Neuron (in vitro differentiated cells): ENCODE measurements at regions not wholly inside any gene's neighbourhood (a gene's known extent, or its start where the extent isn't known, plus 50 kb on each side); places are given as distances from the start of the nearest gene placed in this dataset.

Experiments
- H2AFZ ChIP-seq: one replicate; pipeline ENCODE4 v1.6.1; 2013; ENCODE audit warnings: low read depth, mild to moderate bottlenecking, inconsistent platforms, low read length, moderate library complexity
- H3K27me3 ChIP-seq: one replicate; pipeline ENCODE4 v1.6.1; 2013; ENCODE audit warnings: low read length; ENCODE audit not compliant: insufficient read depth
- H3K36me3 ChIP-seq: one replicate; pipeline ENCODE4 v1.6.1; 2013; ENCODE audit warnings: low read length; ENCODE audit not compliant: insufficient read depth
- H3K4me1 ChIP-seq: one replicate; pipeline ENCODE4 v1.6.1; 2013; ENCODE audit warnings: low read length; ENCODE audit not compliant: insufficient read depth
- H3K4me3 ChIP-seq: 2 replicates; pipeline ENCODE4 v1.5.1; 2013; ENCODE audit warnings: mild to moderate bottlenecking, low read length, moderate library complexity
- H3K9me3 ChIP-seq: one replicate; pipeline ENCODE4 v1.6.1; 2013; ENCODE audit warnings: low read length

GRCh38 chr9:26262421-26263107 lies 584.3 kb upstream of the TUSC1 start:
- H3K27me3 ChIP-seq, result no peaks in the 10 kb centered on the region
- peaks cover 3% of the 10 kb centered on the region for H3K4me1 ChIP-seq
- no peak overlapping the region for H3K4me3 ChIP-seq
- no peaks in the 10 kb centered on the region for H3K9me3 ChIP-seq
- H2AFZ ChIP-seq, result no peak overlapping the region
- H3K36me3 ChIP-seq, result no peaks in the 10 kb centered on the region

GRCh38 chr9:26261503-26262330 lies 583.5 kb upstream of the TUSC1 start:
- Histone ChIP-seq H3K27me3 (no peaks in the 10 kb centered on the region), H3K4me1 (peaks cover 3% of the 10 kb centered on the region), H3K9me3 (no peaks in the 10 kb centered on the region), H2AFZ (no peak overlapping the region), H3K36me3 (no peaks in the 10 kb centered on the region), H3K4me3 (no peak overlapping the region)

GRCh38 chr9:26260238-26260637 lies 582.0 kb upstream of the TUSC1 start:
- no peaks in the 10 kb centered on the region for H3K9me3 ChIP-seq
- H3K4me3 ChIP-seq, result no peak overlapping the region
- H3K4me1 ChIP-seq, result no peaks in the 10 kb centered on the region
- H2AFZ ChIP-seq, result no peak overlapping the region
- no peaks in the 10 kb centered on the region for H3K27me3 ChIP-seq
- no peaks in the 10 kb centered on the region for H3K36me3 ChIP-seq

GRCh38 chr9:26247861-26248260 lies 569.6 kb upstream of the TUSC1 start:
- H3K27me3 ChIP-seq, result no peaks in the 10 kb centered on the region
- H3K36me3 ChIP-seq, result no peaks in the 10 kb centered on the region
- no peaks in the 10 kb centered on the region for H3K4me1 ChIP-seq
- H2AFZ ChIP-seq, result no peak overlapping the region
- H3K9me3 ChIP-seq, result no peaks in the 10 kb centered on the region
- H3K4me3 ChIP-seq, result no peak overlapping the region

- no peaks in the 10 kb centered on the region for H3K4me1 ChIP-seq
- no peak overlapping the region for H2AFZ ChIP-seq
- H3K27me3 ChIP-seq, result no peaks in the 10 kb centered on the region
- H3K36me3 ChIP-seq, result no peaks in the 10 kb centered on the region
- no peak overlapping the region for H3K4me3 ChIP-seq
- no peaks in the 10 kb centered on the region for H3K9me3 ChIP-seq
Observed at GRCh38 chr9:26244661-26245451, 566.6 kb upstream of the TUSC1 start.

- H3K9me3 ChIP-seq, result no peaks in the 10 kb centered on the region
- no peak overlapping the region for H3K4me3 ChIP-seq
- no peaks in the 10 kb centered on the region for H3K4me1 ChIP-seq
- no peaks in the 10 kb centered on the region for H3K27me3 ChIP-seq
- H3K36me3 ChIP-seq, result no peaks in the 10 kb centered on the region
- no peak overlapping the region for H2AFZ ChIP-seq
Observed at GRCh38 chr9:26243726-26244125, 565.5 kb upstream of the TUSC1 start.

GRCh38 chr9:26243029-26243697 lies 564.9 kb upstream of the TUSC1 start:
- H3K4me1 ChIP-seq, result no peaks in the 10 kb centered on the region
- H3K4me3 ChIP-seq, result no peak overlapping the region
- H3K36me3 ChIP-seq, result no peaks in the 10 kb centered on the region
- no peaks in the 10 kb centered on the region for H3K9me3 ChIP-seq
- H2AFZ ChIP-seq, result no peak overlapping the region
- no peaks in the 10 kb centered on the region for H3K27me3 ChIP-seq

GRCh38 chr9:26240020-26240419 lies 561.8 kb upstream of the TUSC1 start:
- H3K27me3 ChIP-seq, result no peaks in the 10 kb centered on the region
- H2AFZ ChIP-seq, result no peak overlapping the region
- H3K36me3 ChIP-seq, result no peaks in the 10 kb centered on the region
- no peaks in the 10 kb centered on the region for H3K4me1 ChIP-seq
- H3K4me3 ChIP-seq, result no peak overlapping the region
- H3K9me3 ChIP-seq, result no peaks in the 10 kb centered on the region

GRCh38 chr9:26237256-26237655 lies 559.0 kb upstream of the TUSC1 start:
- no peaks in the 10 kb centered on the region for H3K27me3 ChIP-seq
- no peaks in the 10 kb centered on the region for H3K36me3 ChIP-seq
- H2AFZ ChIP-seq, result no peak overlapping the region
- H3K9me3 ChIP-seq, result no peaks in the 10 kb centered on the region
- no peaks in the 10 kb centered on the region for H3K4me1 ChIP-seq
- no peak overlapping the region for H3K4me3 ChIP-seq

- Histone ChIP-seq H3K36me3 (no peaks in the 10 kb centered on the region), H3K9me3 (no peaks in the 10 kb centered on the region), H3K4me3 (no peak overlapping the region), H2AFZ (no peak overlapping the region), H3K4me1 (no peaks in the 10 kb centered on the region), H3K27me3 (no peaks in the 10 kb centered on the region)
Observed at GRCh38 chr9:26234865-26235264, 556.6 kb upstream of the TUSC1 start.

GRCh38 chr9:26231391-26231790 lies 553.1 kb upstream of the TUSC1 start:
- H3K27me3 ChIP-seq, result no peaks in the 10 kb centered on the region
- no peak overlapping the region for H3K4me3 ChIP-seq
- no peak overlapping the region for H2AFZ ChIP-seq
- H3K4me1 ChIP-seq, result no peaks in the 10 kb centered on the region
- no peaks in the 10 kb centered on the region for H3K9me3 ChIP-seq
- no peaks in the 10 kb centered on the region for H3K36me3 ChIP-seq

- no peaks in the 10 kb centered on the region for H3K4me1 ChIP-seq
- H3K9me3 ChIP-seq, result no peaks in the 10 kb centered on the region
- no peaks in the 10 kb centered on the region for H3K27me3 ChIP-seq
- H3K36me3 ChIP-seq, result no peaks in the 10 kb centered on the region
- H3K4me3 ChIP-seq, result no peak overlapping the region
- H2AFZ ChIP-seq, result no peak overlapping the region
Observed at GRCh38 chr9:26229324-26230054, 551.2 kb upstream of the TUSC1 start.
